NAMALWA (cell line): ENCODE measurements at regions not wholly inside any gene's neighbourhood (a gene's known extent, or its start where the extent isn't known, plus 50 kb on each side); places are given as distances from the start of the nearest gene placed in this dataset.

Experiments used
- DNase-seq: peaks from one replicate; pipeline ENCODE4 v3.0.0-alpha.2; 2015; ENCODE audit warnings: low spot score

DNA sequence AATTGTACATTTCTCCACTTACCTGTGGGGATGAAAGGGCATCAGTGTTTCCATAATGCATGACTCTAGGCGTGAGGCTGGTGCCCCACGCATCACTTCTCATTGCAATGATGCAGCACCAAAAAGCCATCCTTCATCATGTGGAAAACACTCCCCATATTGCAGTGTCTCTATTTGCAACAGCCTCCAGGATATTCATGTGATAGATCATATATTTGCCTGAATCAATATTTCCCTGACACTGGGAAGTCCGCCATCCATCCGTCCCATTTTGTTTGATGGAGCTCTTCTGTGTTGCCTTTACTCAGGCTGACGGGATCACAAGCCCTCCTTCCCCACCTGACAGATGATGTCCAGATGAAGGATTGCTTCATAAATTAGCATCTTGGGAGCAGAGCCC lies 74.5 kb upstream of the CAMK1G start:
- no peak for DNase-seq

DNA sequence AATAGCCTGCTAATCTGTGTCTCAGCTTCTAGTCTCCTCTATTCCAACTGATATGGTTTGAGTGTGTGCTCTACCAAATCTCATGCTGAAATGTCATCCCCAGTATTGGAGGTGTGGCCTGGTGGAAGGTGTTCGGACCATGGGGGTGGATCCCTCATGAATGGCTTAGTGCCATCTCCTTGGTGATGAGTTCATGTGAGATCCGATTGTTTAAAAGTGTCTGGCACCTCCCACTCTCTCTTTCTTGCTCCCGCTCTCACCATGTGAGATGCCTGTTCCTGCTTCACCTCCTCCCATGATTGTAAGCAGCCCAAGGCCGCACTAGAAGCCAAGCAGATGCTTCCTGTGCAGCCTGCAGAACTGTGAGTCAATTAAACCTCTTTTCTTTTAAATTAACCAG lies 73.5 kb upstream of the CAMK1G start:
- DNase-seq: no peak

DNA sequence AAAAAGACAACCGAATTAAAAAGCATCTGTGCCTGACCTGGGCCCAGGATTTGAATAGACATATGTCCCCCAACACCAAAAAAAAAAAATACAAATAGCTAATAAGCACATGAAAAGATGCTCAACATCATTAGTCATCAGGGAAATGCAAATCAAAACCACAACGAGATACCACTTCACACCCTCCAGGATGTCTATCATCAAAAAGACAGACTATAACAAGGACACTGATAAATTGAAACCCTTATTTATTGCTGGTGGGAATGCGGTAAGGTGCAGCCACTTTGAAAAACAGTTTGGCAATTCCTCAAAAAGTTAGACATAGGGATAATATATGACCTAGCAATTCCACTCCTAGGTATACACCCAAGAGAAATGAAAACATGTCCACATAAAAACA lies 72.3 kb upstream of the CAMK1G start:
- no peak for DNase-seq

DNA sequence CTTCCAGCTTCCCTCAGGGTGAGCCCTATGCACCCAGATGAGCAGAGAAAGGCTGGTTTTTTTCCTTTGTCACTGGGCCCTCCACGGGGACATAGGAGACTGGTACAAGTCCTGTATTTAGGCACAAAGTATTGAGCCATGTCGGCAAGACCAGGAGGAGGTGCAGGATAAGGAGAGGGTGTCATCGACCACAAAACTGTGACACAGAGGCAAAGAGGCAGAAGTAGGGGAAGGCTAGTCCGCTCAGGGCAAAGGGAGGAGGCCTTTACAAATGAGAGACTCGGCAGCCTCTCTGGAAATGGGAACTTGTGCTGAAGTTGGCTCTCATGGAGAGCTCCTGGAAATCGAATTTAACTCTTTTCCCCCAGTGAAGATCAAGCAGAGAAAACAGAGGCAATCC lies 70.7 kb upstream of the CAMK1G start:
- no peak for DNase-seq

DNA sequence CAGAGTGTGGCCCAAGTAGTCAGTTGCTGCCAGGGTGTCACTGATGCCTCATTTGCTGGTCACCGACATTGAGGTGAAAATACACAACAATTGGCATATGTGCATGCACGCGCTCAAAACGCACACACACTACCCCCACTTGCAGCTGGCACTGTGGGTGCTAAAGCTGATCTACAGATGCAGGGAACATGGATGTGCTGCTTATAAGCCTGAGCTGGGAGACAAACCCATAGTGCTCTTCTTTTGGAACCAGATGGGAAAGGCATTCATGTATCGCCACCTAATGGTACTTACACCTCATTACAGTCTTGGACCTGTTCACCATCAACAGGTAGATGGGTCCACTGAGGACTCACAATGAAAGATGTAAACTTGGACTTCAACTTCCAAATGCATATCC lies 70.3 kb upstream of the CAMK1G start:
- peak; percentile 45 for DNase-seq

DNA sequence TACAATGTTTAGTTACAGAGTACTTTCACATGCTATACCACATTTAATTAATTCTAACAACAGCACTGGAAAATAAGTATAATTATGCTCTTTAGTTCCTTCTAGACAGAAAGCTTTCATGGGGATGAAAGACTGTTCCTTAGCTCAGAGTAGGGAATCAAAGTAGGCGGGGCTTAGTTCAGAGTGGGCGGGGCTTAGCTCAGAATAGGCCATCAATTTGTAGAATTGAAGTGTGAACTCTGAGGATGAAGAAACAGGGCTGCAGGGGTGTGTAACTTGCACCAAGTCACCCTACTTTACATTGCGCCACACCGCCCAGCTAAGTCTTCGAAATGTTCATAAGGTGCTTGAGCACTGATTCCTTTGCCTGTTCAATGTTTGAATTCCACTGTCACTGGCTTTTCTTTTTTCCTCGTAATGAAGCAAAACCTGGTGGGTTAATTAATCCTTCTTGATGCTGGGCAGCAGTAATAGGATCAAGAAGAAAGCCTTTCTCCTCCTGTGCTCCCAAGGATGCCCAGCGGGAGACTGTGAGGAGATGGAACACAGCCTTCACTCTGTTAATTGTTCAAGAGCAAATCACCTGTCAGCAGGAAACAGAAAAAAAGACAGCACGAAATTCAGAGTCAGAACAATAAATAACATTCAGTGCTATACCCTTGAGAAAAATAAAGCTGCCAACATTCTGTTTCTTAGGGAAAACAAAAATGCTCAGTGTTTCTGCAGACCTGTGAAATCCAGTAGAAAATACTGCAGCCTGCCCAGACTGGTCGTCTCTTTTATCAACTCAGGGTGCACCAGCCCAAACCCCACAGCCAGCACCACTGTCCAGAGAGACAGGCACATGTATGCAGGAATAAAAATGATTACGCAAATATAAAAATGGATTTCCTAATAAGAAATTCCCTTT lies 66.5 kb upstream of the CAMK1G start:
- no peak for DNase-seq

DNA sequence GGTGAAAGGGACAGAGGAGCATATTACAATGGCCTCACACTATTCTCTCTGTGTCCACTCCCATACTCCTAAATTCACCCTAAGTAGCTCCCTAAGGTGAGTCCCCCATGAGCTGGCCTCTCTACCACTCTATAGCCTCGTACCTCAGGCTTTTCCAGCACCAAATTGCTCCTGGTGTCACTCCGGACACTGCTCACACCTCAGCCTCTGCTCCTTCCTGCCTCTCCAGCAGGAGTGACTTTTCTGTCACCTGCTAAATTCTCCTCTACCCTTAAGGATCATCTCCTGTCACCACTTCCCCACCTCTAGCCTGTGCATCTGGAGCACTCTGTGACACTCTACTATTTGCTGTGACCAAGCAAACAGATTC lies 65.8 kb upstream of the CAMK1G start:
- no peak for DNase-seq

DNA sequence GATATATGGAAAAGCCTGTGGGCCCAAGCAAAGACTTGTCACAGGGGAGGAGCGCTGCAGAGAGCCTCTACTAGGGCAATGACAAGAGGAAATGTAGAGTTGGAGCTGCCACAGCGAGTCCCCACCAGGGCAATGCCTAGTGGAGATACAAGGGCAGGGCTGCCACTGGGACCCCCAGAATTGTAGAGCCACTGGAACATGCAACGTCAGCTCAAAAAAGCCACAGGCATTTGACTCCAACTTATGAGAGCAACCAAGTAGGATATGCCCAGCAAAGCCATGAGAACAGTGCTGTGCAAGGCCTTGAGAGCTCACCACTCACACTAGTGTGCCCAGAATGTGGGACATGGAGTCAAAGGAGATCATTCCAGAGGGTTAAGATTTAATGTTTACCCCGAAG lies 63.7 kb upstream of the CAMK1G start:
- no peak for DNase-seq

DNA sequence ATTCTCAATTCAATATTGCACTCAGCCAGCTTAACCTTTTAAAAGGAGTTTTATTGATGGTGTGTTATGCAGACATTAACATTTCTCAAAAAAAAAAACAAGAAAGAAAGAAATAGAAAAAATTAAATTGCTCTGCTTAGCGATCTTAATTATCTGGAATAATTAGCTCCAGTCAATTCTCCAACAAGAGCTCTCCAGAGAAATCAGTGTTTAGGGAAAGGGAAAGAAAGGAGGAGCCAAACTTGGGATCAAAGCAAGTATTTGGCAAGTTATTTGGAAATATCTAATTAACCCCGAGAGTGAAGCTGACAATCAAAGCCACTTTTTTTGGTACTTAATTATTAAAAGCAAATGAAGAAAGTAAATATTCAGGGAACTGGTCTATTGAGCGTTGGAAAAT lies 60.7 kb upstream of the CAMK1G start:
- no peak for DNase-seq

DNA sequence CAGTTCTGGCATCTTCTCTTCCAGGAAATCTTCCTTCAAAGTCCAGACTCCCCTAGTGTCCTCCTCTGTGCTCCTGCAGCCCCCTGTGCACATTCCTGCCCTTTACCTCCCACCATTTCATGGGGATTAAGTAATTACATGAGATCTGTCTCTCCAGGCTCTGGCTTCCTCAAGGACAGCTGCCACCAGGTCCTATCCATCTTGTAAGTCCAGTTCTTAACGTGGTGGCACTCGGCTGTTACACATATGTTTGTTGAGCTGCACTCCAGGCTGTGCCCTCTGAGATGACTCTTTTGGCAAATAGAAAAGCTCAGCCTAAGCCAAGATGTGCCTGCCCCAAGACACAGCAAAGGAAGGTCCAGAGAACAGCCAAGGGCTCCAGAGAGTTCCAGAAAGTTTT lies 57.4 kb upstream of the CAMK1G start:
- no peak for DNase-seq

DNA sequence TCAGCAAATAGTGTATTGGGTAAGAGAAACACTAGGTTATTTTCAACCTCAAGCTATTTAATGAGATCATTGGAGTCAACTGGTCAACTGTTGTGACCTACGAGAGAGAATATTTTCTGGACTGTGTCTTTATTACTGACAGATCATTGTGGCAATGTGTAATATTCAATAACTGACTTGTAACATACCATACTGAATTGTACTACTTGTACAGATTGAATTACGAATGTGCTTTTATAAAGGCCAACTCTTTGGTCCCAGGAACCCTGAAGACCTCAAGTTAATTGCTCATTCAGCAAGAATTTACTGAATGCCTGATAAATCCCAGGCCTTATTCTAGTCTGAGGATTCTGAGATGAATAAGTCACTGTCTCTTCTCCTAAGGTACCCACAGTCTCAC lies 56.1 kb upstream of the CAMK1G start:
- DNase-seq: no peak

DNA sequence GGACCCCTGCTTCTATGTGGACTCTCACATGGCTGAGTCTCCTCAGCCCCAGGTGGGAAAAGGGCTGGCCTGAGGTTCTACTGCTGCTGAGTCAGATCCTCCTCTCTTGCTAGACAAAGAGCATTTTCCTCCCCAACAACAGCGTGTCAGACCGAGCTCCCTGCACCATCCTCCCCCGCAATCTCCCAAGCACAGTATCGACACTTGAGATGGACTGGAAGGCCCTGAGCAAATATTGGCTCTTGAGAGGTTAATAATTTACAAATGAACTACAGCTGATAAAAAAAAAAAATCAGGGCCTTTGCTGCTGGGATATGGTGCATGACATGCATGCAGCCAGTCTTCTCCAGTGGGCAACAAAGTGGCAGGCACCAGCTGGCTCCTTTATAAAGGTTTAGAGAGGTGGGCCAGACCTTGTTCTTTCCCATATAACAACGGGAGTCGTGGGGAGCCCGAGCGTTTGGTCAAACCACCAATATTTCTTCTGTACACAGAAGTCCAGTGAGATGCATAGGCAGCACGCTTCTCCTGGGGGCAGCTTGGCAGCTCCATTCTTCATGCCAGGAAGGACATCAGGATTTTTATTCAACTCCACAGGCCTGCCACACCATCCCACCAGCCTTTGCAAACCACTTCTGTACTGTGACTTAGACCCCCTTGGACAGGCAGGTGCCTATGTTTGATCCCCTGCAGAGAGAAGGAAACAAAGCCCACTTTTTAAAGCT lies 55.4 kb upstream of the CAMK1G start:
- DNase-seq: no peak

DNA sequence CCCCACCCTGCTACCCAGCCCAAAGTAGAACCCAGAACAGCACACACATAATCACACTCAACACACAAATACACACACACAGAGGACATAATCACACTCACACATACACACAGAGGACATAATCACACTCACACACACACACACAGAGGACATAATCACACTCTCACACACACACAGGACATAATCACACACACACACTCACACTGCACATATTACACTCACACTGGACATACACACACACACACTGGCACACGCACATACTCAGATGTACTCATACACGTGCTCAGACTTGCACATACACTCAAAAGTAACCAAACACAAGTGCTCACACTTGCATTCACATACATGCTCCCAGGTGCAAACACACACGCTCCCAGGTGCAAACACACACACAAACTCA lies 54.3 kb upstream of the CAMK1G start:
- no peak for DNase-seq

DNA sequence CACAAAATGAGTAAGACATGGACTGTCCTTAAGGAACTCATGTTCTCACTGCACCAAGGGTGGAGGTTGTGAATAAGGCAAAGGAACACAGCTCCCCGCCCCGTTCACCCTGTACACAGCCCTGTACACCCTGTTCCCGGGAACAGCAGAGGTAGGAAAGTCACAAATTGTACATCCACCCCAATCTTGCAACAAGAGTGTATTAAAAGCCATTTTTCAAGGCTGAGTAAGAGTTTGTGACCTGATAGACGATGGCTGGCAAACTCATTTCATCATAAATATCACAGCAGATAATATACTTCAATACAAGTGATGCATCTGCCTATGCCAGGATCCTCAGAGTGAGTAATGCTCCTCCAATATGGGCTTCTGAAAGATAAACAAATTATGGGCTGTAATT lies 52.5 kb upstream of the CAMK1G start:
- DNase-seq: no peak

DNA sequence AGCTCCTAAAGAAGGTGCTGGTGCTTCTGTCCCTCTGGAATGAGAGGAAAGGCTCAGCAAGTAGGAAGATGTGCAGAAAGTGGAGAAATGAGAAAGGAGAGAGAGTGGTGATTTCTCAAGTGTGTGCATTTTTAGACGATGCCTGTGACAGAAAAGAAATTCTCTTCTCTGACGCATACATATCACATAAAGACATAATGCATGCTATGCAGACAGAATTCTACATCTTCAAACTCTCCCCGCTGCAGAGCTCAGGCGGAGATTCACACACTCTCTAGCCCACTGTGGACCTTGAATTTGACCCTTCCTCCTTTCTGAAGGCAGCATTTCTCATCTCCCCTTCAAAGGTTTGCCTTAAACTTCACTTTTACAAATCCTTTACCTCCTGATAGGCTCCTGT lies 52.0 kb upstream of the CAMK1G start:
- DNase-seq: no peak
